Renal cortex interstitium (tissue), 11 donors: ENCODE measurements at regions not wholly inside any gene's neighbourhood (a gene's known extent, or its start where the extent isn't known, plus 50 kb on each side); places are given as distances from the start of the nearest gene placed in this dataset.
A peak's percentile ranks its signal among the peaks of the same experiment; 100 is the strongest.

ENCODE experiments used
- DNase-seq, 11 donors: peaks; one replicate each; pipeline ENCODE4 v3.0.0-alpha.2; 2013; ENCODE audit warnings: low read depth in 9 of 11, low spot score in 4 of 11; ENCODE audit errors: extremely low read depth in 1 of 11

GRCh38 chr13:105089858-105090643 is 1445.4 kb downstream of the EFNB2 start:
- no peak for DNase-seq

GRCh38 chr13:105087945-105088344 is 1447.5 kb downstream of the EFNB2 start:
- DNase-seq, result no peak

- DNase-seq, result no peak
These were observed 1450.5 kb downstream of the EFNB2 start for GRCh38 chr13:105084931-105085330.

GRCh38 chr13:105083992-105084391 is 1451.5 kb downstream of the EFNB2 start:
- peak in 2 of 11 donors; percentile 4 to 8 for DNase-seq

GRCh38 chr13:105074755-105075154 is 1460.7 kb downstream of the EFNB2 start:
- no peak for DNase-seq

- DNase-seq, result no peak
These were observed 1462.4 kb downstream of the EFNB2 start for GRCh38 chr13:105073041-105073440.

GRCh38 chr13:105070452-105070851 is 1465.0 kb downstream of the EFNB2 start:
- no peak for DNase-seq

- no peak for DNase-seq
These were observed 1466.4 kb downstream of the EFNB2 start for GRCh38 chr13:105069106-105069505.

GRCh38 chr13:105063676-105064075 is 1471.8 kb downstream of the EFNB2 start:
- DNase-seq, result no peak

- no peak for DNase-seq
These were observed 1475.7 kb downstream of the EFNB2 start for GRCh38 chr13:105059786-105060185.

GRCh38 chr13:105058517-105058916 is 1476.9 kb downstream of the EFNB2 start:
- DNase-seq, result no peak

GRCh38 chr13:105052711-105053110 is 1482.8 kb downstream of the EFNB2 start:
- no peak for DNase-seq

GRCh38 chr13:105050686-105051085 is 1484.8 kb downstream of the EFNB2 start:
- no peak for DNase-seq

- DNase-seq, result no peak
These were observed 1486.8 kb downstream of the EFNB2 start for GRCh38 chr13:105048677-105049076.

- peak in 1 of 11 donors; percentile 2 for DNase-seq
These were observed 1487.7 kb downstream of the EFNB2 start for GRCh38 chr13:105047676-105048295.

- no peak for DNase-seq
These were observed 1498.4 kb downstream of the EFNB2 start for GRCh38 chr13:105037110-105037509.

- DNase-seq, result no peak
These were observed 1500.4 kb downstream of the EFNB2 start for GRCh38 chr13:105035092-105035491.

- DNase-seq, result no peak
These were observed 1501.5 kb downstream of the EFNB2 start for GRCh38 chr13:105033999-105034398.

- DNase-seq, result no peak
These were observed 1504.2 kb downstream of the EFNB2 start for GRCh38 chr13:105031306-105031705.

GRCh38 chr13:105030851-105031250 is 1504.6 kb downstream of the EFNB2 start:
- no peak for DNase-seq

- no peak for DNase-seq
These were observed 1516.4 kb downstream of the EFNB2 start for GRCh38 chr13:105019073-105019472.
